ENCODE measurements at regions not wholly inside any gene's neighbourhood (a gene's known extent, or its start where the extent isn't known, plus 50 kb on each side); places are given as distances from the start of the nearest gene placed in this dataset.
A peak's percentile ranks its signal among the peaks of the same experiment; 100 is the strongest.

DNA sequence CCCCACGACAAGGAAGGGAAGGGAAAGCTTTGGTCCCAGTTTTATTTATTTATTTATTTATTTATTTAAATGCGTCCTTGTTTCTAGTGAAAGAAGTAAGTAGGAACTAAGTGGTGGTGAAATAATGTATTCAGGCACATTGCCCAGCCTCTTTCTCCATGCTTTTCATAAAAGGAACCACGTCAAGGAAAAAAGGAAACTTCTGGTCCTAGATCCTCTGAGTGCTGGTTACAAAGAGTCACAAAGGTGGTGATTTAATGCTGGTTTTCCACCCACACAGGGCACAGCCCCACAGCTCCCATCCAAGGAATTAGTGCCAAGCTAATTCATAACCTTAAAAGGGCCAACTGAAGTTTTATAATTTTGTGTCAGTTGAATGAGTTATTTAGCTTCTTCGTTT lies 206.6 kb upstream of the GYPA start:
- no peaks in the 10 kb centered on the region for H3K4me1 ChIP-seq (ENCODE audit: insufficient read depth, poor library complexity, severe bottlenecking)
- no peak for DNase-seq (ENCODE audit: low spot score)
- H3K4me3 ChIP-seq (ENCODE audit: severe bottlenecking), result no peak overlapping the region
- no peak overlapping the region for H3K27ac ChIP-seq (ENCODE audit: poor library complexity, severe bottlenecking)
- H3K9me3 ChIP-seq (ENCODE audit: severe bottlenecking), result no peaks in the 10 kb centered on the region
- no peak for ATAC-seq (ENCODE audit: low read depth)
- no peaks in the 10 kb centered on the region for H3K27me3 ChIP-seq (ENCODE audit: insufficient read depth, poor library complexity, severe bottlenecking)
- TF ChIP-seq, protein P1, sequence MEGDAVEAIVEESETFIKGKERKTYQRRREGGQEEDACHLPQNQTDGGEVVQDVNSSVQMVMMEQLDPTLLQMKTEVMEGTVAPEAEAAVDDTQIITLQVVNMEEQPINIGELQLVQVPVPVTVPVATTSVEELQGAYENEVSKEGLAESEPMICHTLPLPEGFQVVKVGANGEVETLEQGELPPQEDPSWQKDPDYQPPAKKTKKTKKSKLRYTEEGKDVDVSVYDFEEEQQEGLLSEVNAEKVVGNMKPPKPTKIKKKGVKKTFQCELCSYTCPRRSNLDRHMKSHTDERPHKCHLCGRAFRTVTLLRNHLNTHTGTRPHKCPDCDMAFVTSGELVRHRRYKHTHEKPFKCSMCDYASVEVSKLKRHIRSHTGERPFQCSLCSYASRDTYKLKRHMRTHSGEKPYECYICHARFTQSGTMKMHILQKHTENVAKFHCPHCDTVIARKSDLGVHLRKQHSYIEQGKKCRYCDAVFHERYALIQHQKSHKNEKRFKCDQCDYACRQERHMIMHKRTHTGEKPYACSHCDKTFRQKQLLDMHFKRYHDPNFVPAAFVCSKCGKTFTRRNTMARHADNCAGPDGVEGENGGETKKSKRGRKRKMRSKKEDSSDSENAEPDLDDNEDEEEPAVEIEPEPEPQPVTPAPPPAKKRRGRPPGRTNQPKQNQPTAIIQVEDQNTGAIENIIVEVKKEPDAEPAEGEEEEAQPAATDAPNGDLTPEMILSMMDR (IDR thresholded peaks at IDR 0.05; ENCODE audit: poor library complexity, severe bottlenecking), result no peak
- no peaks in the 10 kb centered on the region for H3K36me3 ChIP-seq (ENCODE audit: low read depth)

DNA sequence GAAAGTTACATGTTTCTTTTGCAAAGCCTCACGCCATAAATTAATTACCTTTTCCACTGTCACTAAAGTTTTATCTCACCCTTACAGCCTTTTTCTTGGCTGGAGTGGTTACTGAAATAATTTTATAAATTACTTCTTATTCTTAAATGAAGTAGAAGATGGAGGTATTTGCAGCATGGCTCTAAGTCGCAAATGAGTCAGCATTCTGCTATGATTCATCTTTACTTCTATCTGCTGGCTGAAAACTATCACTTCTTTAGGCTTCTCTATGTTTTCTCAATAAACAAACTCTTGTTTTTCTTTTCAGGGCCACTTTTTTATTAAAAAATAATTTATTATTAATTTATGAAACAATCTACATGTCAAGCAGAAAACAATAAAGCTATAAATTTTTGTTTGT lies 210.2 kb upstream of the GYPA start:
- Histone ChIP-seq H3K36me3 (ENCODE audit: low read depth) (no peaks in the 10 kb centered on the region), H3K9me3 (ENCODE audit: severe bottlenecking) (no peaks in the 10 kb centered on the region), H3K4me1 (ENCODE audit: insufficient read depth, poor library complexity, severe bottlenecking) (peaks cover 2% of the 10 kb centered on the region), H3K27me3 (ENCODE audit: insufficient read depth, poor library complexity, severe bottlenecking) (no peaks in the 10 kb centered on the region), H3K27ac (ENCODE audit: poor library complexity, severe bottlenecking) (no peak overlapping the region), H3K4me3 (ENCODE audit: severe bottlenecking) (no peak overlapping the region)
- ATAC-seq (ENCODE audit: low read depth) (no peak; the same call in 2 of the 3 replicates), DNase-seq (ENCODE audit: low spot score) (no peak)
- TF ChIP-seq, protein P1 (IDR thresholded peaks at IDR 0.05; ENCODE audit: poor library complexity, severe bottlenecking), result no peak

DNA sequence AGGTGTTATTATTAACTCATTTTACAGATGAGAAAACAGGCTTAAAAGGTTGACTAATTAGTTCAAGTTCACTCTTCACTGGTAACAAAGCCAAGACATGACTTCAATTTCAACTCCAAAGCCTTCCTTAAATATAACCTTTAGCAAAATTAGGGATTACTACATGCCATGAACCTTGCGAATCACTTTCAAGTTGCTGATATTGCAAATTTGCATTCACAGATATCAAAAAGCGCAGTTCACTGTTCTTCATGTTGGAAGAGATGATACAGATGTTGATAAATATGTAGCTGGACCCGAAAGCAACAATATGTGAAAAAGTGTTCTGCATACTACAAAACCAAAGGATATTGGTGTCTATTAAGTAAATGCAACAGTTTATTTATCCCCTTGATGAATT lies 210.8 kb upstream of the GYPA start:
- no peak overlapping the region for H3K4me3 ChIP-seq (ENCODE audit: severe bottlenecking)
- no peak for ATAC-seq (ENCODE audit: low read depth)

DNA sequence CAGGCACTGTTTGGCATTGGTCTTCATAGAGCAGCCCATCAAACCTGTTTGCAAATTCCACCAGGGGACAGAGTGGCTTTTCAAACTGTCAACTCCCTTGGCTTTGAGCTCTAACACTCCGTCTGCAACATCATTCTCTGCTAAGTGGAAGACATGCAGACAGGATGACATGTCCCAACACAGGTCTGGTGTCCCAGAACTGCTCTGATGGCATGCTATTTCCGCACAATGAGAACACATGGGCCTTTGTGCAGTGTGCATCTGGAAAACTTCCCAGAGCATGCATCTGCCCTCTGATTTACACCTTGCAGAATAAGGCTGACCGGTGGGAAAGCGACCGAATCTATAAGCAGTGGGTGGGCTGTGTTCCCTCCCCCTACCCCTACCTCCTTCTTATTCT lies 212.8 kb upstream of the GYPA start:
- no peaks in the 10 kb centered on the region for H3K9me3 ChIP-seq (ENCODE audit: severe bottlenecking)
- H3K27me3 ChIP-seq (ENCODE audit: insufficient read depth, poor library complexity, severe bottlenecking), result no peaks in the 10 kb centered on the region
- DNase-seq (ENCODE audit: low spot score), result no peak
- TF ChIP-seq, protein P1 (IDR thresholded peaks at IDR 0.05; ENCODE audit: poor library complexity, severe bottlenecking), result no peak
- no peak for ATAC-seq (ENCODE audit: low read depth)
- H3K4me3 ChIP-seq (ENCODE audit: severe bottlenecking), result no peak overlapping the region
- peaks cover 7% of the 10 kb centered on the region for H3K4me1 ChIP-seq (ENCODE audit: insufficient read depth, poor library complexity, severe bottlenecking)
- H3K36me3 ChIP-seq (ENCODE audit: low read depth), result no peaks in the 10 kb centered on the region
- H3K27ac ChIP-seq (ENCODE audit: poor library complexity, severe bottlenecking), result no peak overlapping the region

More for the DNA sequence above, 210.8 kb upstream of the GYPA start:
- Histone ChIP-seq H3K4me1 (ENCODE audit: insufficient read depth, poor library complexity, severe bottlenecking) (peaks cover 7% of the 10 kb centered on the region), H3K27me3 (ENCODE audit: insufficient read depth, poor library complexity, severe bottlenecking) (no peaks in the 10 kb centered on the region), H3K36me3 (ENCODE audit: low read depth) (no peaks in the 10 kb centered on the region), H3K9me3 (ENCODE audit: severe bottlenecking) (no peaks in the 10 kb centered on the region), H3K27ac (ENCODE audit: poor library complexity, severe bottlenecking) (no peak overlapping the region)
- TF ChIP-seq, protein P1 (IDR thresholded peaks at IDR 0.05; ENCODE audit: poor library complexity, severe bottlenecking), result no peak
- no peak for DNase-seq (ENCODE audit: low spot score)

DNA sequence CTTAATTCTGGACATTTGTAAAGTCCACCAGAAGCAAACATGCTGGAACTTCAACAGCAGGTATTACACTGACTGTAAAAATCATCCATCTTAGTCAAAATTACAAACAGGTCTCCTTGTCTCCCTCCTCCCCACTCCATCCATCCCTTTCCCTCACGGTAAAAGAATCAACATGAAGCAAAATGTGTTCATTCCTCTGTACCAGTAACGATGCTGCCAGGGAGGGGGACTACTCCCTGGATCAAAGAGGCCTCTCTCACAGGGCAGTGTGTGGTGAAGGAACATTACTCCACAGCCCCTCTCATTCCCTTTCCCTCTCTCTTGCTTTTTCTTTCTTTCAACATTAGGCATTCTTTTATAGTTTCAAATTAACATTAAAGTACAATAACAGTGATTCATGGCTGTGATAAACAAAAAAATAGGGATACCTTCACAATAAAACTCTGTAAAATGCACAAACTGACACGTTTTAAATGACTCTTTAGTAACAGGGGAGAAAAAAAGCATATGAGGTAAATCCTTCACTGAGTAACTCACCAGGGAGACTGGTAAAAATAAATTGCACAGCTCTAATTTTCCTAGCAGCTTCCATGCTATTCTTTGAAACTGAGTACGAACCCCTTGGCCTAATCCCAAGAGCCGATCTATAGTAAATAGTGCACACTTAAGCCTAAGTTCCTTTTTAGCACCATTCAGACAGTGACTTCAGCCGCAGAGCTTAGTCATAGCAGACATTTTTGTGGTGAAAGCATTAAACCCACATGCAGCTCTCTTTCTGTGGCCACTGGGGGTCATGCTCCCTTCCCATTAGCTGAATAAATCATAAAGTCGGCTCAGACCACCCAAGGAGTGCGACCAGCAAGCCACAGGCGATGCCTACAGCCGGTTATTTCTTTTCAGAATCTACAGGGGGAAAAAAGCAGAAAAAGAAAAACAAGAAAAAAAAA lies 215.6 kb upstream of the GYPA start:
- Histone ChIP-seq H3K27ac (ENCODE audit: poor library complexity, severe bottlenecking) (no peak overlapping the region), H3K4me3 (ENCODE audit: severe bottlenecking) (no peak overlapping the region), H3K36me3 (ENCODE audit: low read depth) (no peaks in the 10 kb centered on the region), H3K27me3 (ENCODE audit: insufficient read depth, poor library complexity, severe bottlenecking) (no peaks in the 10 kb centered on the region), H3K9me3 (ENCODE audit: severe bottlenecking) (no peaks in the 10 kb centered on the region), H3K4me1 (ENCODE audit: insufficient read depth, poor library complexity, severe bottlenecking) (peaks cover 7% of the 10 kb centered on the region)
- DNase-seq (ENCODE audit: low spot score), result no peak
- TF ChIP-seq, protein P1 (IDR thresholded peaks at IDR 0.05; ENCODE audit: poor library complexity, severe bottlenecking), result peak; percentile 55
- ATAC-seq (ENCODE audit: low read depth), result peak; percentile 99
